K562 (cell line): ENCODE measurements at regions not wholly inside any gene's neighbourhood (a gene's known extent, or its start where the extent isn't known, plus 50 kb on each side); places are given as distances from the start of the nearest gene placed in this dataset.

Experiments used
- GATA2 ChIP-seq: sonication (generic); formaldehyde crosslinking; IDR thresholded peaks from 2 replicates; pipeline ENCODE4 v1.4.0; 2020; ENCODE audit warnings: mild to moderate bottlenecking, missing genetic modification reagents
- HMGN3 ChIP-seq: IDR thresholded peaks from 2 replicates; pipeline ENCODE4 v1.6.1; 2011; ENCODE audit warnings: borderline replicate concordance, low read depth, mild to moderate bottlenecking, mixed read lengths, low read length; ENCODE audit not compliant: insufficient read length; ENCODE audit errors: extremely low read depth
- KDM5B ChIP-seq: fragments of 200-600 bp; sonication (generic); IDR thresholded peaks from 2 replicates; pipeline ENCODE4 v1.6.1; 2012; ENCODE audit warnings: low read depth, mild to moderate bottlenecking, moderate library complexity, low read length, control low read depth, inconsistent platforms; ENCODE audit not compliant: insufficient replicate concordance
- RBM17 ChIP-seq: fragments of 200-400 bp; formaldehyde crosslinking; IDR thresholded peaks from 2 replicates; pipeline ENCODE4 v1.6.1; 2017; ENCODE audit warnings: low read depth, mild to moderate bottlenecking, low read length, borderline replicate concordance
- SIN3B ChIP-seq: fragments of 450-650 bp; IDR thresholded peaks from 2 replicates; pipeline ENCODE4 v1.6.1; 2017; ENCODE audit warnings: low read depth, mild to moderate bottlenecking, moderate library complexity
- ZBTB12 ChIP-seq: fragments of 250-450 bp; sonication (Bioruptor Pico); IDR thresholded peaks from 2 replicates; pipeline ENCODE4 v1.4.0; 2020
- ZNF431 ChIP-seq: sonication (generic); formaldehyde crosslinking; IDR thresholded peaks from 2 replicates; pipeline ENCODE4 v1.8.0; 2022; ENCODE audit warnings: mild to moderate bottlenecking, missing genetic modification reagents
- TF ChIP-seq, protein P1 (sequence below): fragments of 250-450 bp; sonication (Bioruptor Pico); IDR thresholded peaks from 2 replicates; pipeline ENCODE4 v1.5.0; 2020; ENCODE audit warnings: mild to moderate bottlenecking

DNA sequence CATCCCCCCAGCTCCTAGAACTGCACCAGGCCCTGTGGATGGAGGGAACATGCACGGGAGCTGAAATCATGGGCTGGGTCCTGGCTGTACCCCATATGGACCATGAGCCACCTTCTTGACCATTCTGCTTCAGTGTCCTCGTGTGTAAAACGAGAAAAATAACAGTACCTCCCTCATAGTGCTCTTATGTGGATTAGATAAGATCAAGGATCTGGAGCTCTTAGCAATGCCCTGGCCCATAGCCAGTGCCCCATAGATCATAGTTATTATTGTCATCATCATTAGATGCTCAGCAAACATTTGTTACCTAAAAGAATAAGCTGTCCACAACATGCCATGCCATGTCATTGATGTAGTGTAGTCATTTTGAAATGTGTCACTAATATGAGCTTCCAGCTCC, 71.3 kb downstream of the SYNE3 start (continued):
- TF ChIP-seq GATA2 (CRISPR knock-in tag) (no peak), SIN3B (no peak), ZNF431 (CRISPR knock-in tag) (no peak), HMGN3 (no peak), RBM17 (no peak), ZBTB12 (CRISPR knock-in tag) (no peak), KDM5B (no peak)
- TF ChIP-seq, protein P1, sequence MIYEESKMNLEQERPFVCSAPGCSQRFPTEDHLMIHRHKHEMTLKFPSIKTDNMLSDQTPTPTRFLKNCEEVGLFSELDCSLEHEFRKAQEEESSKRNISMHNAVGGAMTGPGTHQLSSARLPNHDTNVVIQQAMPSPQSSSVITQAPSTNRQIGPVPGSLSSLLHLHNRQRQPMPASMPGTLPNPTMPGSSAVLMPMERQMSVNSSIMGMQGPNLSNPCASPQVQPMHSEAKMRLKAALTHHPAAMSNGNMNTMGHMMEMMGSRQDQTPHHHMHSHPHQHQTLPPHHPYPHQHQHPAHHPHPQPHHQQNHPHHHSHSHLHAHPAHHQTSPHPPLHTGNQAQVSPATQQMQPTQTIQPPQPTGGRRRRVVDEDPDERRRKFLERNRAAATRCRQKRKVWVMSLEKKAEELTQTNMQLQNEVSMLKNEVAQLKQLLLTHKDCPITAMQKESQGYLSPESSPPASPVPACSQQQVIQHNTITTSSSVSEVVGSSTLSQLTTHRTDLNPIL (CRISPR knock-in tag), result no peak
- TF ChIP-seq, all 486 proteins: peak for 0
